ENCODE measurements at regions not wholly inside any gene's neighbourhood (a gene's known extent, or its start where the extent isn't known, plus 50 kb on each side); places are given as distances from the start of the nearest gene placed in this dataset.

DNA sequence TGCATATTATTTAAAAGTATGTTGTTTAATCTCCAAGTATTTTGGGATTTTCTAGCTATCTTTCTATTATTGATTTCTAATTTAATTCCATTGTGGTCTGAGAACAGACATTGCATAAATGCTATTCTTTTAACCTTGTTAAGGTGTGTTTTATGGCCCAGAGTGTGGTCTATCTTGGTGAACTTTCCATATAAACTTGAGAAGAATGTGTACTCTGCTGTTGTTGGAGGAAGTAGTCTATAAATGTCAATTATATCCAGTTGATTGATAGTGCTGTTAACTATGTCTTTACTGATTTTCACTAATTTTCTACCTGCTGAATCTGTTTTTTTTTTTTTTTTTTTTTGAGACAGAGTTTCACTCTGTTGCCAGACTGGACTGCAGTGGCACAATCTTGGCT, 180.9 kb downstream of the ZNF621 start:
- DNase-seq, result no peak

DNA sequence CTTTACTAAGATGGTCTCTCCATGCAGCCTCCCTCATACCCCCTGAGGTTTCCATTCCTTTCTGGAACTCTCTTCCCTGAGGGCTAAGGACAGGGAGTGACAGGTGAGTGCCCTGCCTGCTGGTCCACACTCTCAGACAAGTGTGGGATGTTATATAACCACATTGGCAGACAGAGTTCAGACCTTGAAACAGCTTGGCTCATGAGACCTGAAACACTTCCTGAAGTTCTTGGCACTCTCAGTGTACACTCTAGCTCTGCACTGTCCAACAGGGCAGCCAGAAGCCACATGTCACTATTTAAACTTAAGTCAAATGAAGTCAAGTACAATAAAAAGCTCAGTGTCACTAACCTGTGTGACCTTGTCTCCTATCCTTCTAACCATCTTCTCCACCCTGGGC, 188.5 kb downstream of the ZNF621 start:
- DNase-seq, result no peak

DNA sequence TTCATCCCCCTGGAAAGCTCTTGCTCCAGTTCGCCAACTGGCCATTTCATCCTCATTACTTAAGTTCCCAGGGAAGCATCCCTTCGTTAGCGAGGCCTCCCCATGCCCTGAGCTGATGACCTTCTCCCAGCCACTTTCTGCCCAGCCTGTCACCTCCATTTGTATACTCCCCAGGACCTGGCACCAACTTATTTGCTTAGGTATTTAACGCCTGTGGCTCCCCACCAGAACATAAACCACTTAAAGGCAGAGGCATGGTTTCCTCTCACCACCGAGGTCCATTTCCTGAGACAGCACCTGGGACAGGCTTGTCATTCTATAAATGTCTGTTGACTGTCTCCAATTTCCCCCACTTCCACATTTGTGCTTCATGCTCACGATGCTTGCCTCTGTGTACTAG, 189.0 kb downstream of the ZNF621 start:
- DNase-seq, result no peak

DNA sequence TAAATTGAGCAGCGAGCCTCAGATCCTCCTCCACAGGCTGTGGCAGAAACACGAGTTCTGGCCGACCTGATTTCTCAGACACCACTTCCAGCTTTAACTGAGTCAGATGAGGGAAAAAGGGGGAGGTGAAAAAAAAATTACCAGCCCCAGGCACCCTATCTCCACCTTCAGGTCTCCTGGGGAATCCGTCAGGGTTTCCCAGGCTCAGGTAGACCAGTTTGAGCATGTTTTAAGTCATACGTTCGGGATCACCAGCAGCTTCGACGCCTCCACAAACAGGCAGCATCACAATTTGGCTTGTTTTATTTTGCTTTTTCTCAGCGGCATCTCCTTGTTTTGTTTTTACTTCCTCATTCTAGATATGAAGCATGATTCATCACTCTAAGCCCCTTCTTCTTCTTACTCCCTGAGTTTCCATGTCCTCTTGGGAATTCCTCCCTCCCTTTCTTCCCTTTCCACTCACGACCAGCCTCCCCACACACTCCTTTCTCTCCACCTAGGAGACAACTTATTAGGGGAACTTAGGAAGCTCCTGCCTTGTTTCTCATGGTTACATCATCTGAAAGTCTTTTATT, 190.1 kb downstream of the ZNF621 start:
- no peak for DNase-seq

DNA sequence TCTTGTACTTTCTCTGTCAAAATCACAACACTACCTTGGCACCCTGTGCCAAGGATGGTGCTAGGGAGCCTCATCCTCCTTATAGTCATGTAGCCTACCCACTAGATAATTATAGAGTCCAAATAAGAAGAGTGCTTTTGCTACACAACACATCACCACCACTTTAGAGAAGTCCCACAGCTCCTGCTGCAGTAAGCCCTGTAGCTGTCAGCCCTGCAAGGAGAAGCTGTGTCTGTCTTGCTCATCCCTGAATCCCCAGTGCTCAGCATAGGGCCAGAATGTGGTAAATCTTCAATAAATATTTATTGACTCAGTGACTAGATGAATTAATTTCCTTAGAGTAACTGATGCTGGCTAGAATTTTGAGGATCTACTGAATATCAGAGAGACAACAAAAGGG, 190.8 kb downstream of the ZNF621 start:
- DNase-seq, result no peak

DNA sequence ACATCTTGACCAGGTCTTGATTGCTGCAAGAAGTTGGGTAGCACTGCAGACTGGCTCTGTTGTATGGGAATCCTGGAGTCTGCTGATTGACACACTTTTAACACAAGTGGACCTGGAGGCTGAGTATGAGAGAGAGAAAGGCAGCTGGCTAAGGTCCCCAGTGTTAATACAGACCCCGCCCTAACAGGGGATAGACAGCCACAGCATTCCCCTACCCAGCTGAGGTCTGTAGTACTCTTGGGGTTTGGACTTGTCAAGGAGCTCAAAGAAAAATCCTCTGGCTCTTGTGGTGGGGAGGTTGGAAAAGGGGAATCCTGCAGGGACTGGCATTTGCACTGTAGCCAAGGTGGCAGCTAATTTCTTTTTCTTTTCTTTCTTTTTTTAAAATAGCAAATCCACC, 192.7 kb downstream of the ZNF621 start:
- no peak for DNase-seq

DNA sequence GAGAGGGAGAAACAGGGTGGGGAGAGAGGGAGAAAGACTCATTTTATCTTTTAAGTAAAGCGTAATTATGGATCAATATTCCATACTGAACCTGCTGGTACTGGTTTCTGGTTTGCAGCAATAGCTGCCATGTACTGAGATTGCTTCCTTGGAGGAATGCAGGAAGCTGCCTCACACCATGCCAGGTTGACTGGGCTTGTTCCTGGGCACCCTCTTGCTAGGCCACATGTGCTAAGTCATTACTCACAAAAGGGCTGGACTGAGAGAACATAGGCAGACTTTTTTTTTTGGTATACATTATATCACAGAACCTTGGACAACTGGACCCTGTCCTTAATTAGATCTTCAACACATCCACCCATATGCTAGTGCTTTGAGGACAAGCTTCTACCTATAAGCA, 193.4 kb downstream of the ZNF621 start:
- DNase-seq, result no peak

DNA sequence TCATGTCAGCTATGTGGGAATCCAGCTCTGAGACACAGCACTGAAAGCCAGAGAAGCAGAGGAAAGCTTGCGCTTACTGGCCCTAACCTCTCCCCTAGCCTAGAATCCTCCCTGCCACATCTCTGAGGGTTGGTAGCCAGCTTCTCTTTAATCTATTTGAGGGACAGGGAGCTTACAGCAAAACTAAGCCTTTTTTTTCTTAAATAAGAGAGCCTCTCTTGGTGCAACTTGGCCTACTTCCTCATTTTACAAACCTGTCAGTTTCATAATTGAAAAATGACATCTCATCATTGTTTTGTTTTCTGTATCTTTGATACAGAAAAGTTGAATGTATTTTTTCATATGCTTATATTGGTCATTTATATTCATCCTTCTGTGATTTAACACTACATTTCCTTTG, 193.9 kb downstream of the ZNF621 start:
- DNase-seq, result no peak

DNA sequence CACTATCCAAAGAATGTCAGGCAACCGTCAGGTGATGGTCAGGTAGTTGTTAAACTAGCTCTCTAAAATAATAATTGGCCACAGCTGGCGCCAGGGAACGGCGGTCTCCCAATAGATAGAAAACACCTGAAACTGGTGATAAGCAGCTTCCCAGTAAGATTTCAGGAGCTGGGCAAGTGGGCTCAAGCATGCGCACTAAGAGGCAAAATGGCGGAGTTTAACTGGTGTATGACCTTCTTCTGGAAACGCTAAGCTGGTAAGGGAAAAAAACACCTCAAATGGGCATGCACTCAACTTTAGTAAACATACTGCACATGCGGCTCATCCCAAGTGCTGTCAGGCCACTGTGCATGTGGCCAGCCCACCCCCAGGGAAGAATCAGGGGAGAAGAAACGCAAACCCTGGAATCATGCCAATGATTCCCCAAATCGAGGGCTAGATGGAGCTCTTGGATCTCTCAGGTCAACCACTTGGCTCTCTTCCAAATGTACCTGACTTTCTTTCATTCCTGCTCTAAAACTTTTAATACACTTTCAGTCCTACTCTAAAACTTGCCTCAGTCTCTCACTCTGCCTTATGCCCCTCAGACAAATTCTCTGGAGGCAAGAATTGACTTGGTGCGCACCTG, 195.0 kb downstream of the ZNF621 start:
- DNase-seq, result no peak

DNA sequence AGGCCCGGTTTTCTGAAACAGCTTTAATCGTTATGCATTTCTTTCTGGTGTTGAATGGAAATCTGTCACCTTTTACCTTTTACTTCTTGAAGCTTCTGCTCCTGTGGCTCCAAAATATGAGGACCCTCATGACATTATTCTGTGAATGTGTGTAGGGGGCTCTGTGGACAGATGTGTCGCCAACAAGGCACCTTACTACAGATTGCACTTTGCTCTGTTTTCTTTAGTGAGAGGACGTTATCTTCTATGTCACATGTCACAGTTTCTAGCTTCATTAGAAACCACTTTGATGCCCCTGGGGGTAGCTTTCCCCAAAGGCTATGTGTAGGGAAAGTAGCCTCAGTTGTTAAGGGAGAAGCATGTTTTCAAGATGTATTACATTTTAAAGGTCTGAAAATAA, 195.6 kb downstream of the ZNF621 start:
- no peak for DNase-seq

DNA sequence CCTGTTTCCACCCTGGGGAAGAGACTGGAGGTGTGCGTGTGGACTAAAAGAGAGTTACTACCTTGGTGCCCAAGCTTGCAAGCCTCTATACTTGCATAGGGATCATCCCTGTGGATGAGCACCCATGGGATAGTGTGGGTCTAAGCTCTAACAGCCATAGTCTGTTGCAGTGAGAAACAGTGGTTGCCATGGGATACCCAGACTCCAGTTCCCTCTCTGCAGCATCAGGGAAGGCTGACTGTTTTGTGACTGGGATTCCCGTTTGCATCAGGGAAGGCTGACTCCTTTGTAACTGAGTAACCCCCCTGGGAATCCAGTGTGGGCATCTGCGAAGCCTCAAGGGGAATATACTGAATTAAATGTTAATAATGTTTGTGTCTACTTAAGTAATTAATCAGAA, 196.1 kb downstream of the ZNF621 start:
- no peak for DNase-seq

DNA sequence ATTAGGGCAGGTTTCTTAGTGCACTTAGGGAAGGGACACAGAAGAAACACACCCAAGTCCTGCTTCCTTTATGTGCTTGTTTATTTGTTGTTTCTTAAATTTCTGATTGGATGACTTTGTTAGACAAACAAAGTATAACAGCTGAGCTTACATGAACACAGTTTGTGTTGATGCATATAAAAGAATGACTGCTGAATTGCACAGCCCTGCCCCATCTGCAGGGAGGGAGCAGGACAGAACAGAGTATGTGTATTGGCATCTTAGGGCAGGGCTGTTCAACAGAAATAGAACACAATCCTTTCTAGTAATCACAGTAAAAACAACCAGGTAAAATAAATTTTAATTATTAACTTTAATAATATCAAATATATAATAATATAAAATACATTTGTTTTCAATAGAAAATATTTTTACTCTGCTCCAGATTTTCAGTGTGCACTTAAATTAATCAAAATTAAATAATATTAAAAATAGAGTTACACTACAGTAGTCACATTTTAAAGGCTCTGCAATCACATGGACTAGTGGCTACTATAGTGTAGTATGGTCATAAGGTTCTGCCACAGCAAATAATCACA, 198.4 kb downstream of the ZNF621 start:
- DNase-seq, result no peak

DNA sequence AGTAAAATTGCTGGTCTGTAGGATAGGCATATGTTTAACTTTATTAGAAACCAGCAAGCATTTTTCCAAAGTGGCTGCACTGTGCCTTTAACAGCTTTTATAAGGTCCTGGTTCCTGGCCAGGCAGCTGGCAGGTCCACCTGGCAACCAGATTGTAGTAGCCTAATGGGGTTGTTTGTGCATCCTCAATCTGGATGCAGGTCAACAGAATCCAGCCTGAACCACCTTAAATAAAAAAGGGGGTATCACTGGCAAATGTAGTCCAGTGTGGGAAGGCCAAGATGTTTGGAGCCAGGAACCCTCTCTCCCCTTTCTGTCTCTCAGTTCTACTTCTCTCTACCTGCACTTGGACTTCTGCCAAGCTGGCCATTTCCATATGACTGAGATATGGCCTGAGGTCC, 200.3 kb downstream of the ZNF621 start:
- no peak for DNase-seq

DNA sequence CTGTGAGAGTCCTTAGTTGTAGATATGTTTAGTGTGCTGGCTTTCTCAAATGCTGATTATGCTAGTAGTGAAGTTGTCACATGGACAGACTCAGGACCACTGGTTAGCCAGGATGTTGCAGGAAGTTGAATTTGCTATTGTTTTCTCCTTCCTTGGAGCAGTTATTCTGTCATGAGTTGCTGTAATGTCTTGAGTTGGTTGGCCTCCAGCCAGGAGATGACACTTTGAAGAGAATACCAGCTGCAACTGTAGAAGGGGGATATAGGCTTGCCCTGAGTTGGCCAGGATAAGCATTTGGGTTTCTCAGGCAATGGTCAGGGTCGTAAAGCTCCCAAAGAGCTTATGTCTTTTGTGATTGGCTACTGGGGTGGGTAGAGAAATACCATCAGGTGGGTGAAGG, 206.7 kb downstream of the ZNF621 start:
- no peak for DNase-seq

DNA sequence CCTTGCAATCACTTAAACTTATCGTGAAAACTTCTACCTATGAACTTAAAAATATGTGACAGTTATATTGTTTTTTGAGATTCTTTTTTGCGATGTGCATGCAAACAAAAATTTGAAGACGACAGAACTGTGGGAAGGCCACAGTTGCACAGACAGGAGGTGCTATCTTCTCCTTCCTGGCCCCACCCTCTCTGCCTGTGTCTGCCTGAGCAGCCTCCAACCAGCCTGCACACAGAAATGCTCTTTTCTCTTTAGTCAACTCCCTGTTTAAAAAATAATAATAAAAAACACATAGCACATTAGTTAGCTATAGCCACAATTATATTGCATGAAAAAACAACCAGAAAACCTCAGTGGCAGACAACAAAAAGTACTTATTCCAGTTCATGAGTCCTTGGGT, 212.2 kb downstream of the ZNF621 start:
- DNase-seq, result no peak

DNA sequence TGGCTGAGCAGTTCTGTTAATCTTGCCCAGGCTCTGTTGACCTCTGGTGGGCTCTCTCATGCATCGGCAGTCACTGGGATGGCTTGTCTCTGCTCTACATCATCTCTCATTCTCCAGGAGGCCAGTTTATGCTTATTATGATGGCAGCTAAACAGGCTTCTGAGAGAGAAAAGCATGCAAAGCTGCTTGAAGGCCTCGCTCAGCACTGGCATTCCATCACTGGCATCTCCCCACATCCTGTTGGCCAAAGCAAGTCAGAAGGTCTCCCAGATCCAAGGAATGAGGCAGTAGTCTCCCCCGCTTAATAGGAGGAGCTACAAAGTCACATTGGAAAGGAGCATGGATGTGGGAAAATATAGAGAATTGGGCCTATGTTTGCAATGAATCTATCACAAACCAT, 212.6 kb downstream of the ZNF621 start:
- no peak for DNase-seq

DNA sequence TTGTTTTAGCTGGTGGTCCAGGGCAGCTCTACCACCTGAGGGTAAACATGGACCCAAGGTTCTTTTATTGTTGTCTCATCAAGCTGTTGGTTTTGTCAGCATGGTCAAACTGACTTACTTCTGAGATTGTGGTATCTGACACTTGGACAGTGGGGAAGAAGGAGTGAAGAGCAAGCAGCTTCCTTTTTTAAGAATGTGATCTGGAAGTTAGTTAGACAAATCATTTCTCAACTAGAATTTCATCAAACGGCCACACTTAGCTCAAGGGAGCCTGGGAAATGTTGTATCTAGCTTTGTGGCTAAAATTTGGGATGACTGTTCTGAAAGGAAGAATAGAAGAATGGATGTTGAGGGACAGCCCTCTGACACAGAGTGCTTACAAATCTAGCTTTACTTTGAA, 215.2 kb downstream of the ZNF621 start:
- no peak for DNase-seq

DNA sequence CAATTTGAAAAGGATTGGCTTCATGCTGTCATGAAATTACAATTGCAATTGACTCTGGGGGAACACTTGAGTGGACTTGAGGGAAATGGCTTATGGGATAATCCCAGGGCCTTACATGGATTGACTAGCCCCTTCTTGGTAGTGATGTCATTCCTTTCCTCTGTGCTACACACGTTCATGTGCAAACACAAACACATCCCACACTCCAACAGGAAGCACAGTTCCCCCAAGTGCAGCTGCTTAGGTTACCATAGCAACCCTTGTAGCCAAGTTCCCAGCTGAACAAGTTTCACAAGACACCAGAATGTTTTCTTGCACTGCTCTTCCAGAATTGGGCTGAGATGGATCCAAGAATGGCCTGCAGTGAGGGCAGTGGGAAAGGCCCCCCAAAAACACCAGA, 217.0 kb downstream of the ZNF621 start:
- no peak for DNase-seq

DNA sequence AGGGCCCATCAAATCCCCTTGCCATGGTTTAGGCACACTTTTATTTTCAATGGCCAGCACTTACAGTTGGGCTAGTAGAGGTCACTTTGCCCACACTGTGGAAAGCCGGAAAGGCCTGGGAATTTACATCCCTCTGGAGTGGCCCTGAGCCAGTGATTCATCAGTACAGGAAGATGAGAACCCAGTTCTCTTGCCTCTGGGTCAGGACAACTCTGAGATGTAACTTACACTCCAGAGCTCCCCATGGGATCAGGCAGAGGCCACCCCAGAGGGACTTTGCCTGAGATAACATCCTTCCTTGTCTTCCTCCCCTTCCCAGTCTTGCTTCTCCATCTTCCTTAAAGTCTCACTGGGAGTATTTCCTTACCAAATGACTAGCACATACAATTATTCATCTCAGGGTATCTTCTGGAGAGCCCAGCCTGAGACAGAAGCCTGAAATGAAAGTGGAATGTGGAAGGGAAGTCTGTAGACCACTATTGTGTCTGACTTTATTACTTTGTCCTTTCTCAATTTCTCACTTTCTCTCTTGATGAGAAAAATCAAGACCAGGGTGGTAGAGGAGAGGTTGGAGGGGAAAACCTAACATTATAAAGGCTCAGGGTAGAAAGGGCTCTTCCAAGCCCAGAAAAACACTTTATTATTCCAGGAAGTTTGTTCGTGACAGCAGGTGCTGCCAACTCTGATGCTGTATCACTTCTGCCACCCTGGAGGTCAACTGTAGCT, 220.8 kb downstream of the ZNF621 start:
- DNase-seq, result no peak

DNA sequence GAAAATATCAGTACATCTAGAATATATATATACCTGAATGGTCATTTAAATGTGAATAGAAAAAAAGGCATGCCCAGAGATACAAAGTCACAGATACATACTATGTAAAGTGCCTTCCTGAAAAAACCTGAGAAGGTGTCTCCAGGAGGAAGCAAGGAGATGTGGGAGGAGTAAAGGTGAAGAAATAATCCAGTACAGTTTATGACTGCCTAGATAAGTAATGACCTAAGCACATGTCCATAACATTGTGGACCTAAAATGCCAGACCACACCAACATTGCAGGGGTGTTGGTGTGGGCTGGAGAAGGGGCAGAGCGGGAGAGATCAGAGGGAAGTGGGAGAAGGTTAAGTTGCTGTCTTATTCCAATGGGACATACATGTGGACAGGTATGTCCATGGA, 226.9 kb downstream of the ZNF621 start:
- DNase-seq, result no peak

DNA sequence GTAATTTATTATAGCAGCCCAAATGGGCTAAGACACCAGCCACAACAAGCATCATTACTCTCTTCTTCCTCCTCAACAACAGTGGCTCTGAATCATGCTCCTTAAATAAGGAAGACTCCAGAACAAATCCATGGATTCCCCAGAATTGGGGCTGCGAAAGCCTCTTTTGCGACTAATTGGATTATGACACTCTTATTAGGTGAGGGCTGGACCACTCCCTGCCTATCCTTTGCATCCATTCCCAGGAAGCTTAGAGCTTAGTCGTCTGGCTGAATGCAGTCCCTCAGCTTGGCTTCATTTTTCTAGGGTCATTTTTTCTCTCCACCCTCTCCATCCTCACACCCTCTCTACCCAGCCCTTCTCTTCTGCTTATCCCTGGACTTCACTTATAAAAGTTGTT, 227.7 kb downstream of the ZNF621 start:
- DNase-seq, result no peak

DNA sequence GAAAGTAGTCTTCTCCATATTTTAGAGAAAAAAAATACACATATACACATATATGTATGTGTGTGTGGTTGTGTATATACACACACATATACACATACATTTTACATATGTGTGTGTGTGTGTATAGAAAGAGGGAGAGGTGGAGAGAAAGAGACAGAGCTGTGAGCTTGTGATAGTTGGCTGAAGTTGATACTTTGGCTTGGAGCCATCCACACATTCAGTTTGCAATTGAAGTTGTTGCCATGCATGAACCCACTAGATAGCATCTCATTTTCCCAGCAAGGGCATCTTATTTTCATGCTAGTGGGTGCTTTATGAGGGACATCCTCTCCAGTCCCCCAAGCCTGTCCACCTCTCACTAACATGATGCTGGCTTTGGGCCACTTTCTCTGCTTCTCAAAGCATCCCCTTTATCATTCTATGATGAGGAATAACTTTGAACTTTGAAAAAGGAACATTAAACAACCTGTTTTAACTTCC, 228.6 kb downstream of the ZNF621 start:
- no peak for DNase-seq

DNA sequence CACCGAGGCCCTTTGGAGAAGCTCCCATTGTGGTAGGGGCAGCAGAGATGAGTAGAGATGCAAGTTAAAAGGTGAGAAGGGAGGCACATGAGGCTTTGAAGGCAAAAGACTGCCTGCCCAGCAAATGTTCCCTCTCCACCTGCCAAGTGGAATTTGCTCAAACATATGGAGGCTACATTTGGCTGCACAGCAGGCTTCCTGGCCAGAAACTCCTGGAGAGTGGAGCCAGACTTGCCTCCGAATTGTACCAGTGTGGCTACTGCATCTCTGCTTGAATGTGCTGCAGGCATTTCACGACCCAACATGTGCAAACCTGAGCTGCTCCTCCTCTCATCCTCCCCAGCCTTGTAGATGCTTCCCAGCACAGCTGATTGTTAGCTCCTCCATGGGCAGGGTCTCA, 229.2 kb downstream of the ZNF621 start:
- no peak for DNase-seq

DNA sequence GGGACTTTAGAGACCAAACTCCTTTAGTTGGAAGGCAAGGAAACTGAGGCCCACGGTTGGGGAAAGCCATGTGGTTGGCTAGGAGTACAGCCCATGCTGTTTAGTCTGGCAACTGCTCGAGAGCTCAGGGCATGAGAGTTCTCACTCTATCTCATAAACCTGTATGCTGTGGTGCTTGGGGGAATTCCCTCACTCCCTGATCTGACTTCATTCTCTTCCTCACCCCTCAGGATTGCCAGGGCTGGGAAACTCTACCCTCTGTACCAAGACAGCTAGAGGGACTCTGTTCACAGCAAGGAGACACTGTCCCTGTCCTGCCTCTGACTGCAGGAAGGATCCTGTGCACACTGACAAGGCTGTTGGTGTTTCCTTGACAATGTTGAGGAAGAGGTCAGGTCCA, 230.2 kb downstream of the ZNF621 start:
- no peak for DNase-seq

All from CD4-positive, alpha-beta T cell treated with Interferon gamma for 1 hour (primary cell).